Lung (tissue), 11 donors: ENCODE measurements at regions not wholly inside any gene's neighbourhood (a gene's known extent, or its start where the extent isn't known, plus 50 kb on each side); places are given as distances from the start of the nearest gene placed in this dataset.

Experiments
- ATAC-seq: fragments of 200-7000 bp; cut with Tn5 transposase; one replicate; pipeline ENCODE4 v1.9.1; 2020; ENCODE audit warnings: moderate number of reproducible peaks; ENCODE audit not compliant: insufficient read depth, low FRiP score
- DNase-seq, 3 donors: peaks; one replicate each; pipeline ENCODE4 v3.0.0-alpha.2; 2013 to 2017
- H3K27ac ChIP-seq, 2 donors: one replicate each; pipeline ENCODE4 v1.5.1; 2013; ENCODE audit warnings: mild to moderate bottlenecking in 2 of 2, moderate library complexity in 2 of 2, control low read depth in 1 of 2, inconsistent platforms in 1 of 2, low read depth in 1 of 2, low read length in 1 of 2
- H3K27me3 ChIP-seq, 3 donors: one replicate each; pipeline ENCODE4 v1.5.1; 2013; ENCODE audit warnings: low read length in 2 of 3; ENCODE audit not compliant: control insufficient read depth in 3 of 3, insufficient read depth in 3 of 3
- H3K36me3 ChIP-seq, 4 donors: one replicate each; pipeline ENCODE4 v1.5.1; 2013; ENCODE audit warnings: low read length in 4 of 4, mild to moderate bottlenecking in 1 of 4, moderate library complexity in 1 of 4; ENCODE audit not compliant: control insufficient read depth in 4 of 4, insufficient read depth in 4 of 4
- H3K4me1 ChIP-seq, 5 donors: one replicate each; pipeline ENCODE4 v1.5.1; 2013; ENCODE audit warnings: low read length in 5 of 5, mild to moderate bottlenecking in 2 of 5, moderate library complexity in 1 of 5; ENCODE audit not compliant: control insufficient read depth in 5 of 5, insufficient read depth in 5 of 5
- H3K4me3 ChIP-seq: one replicate; pipeline ENCODE4 v1.5.1; 2013; ENCODE audit warnings: mild to moderate bottlenecking, control low read depth, moderate library complexity
- H3K9ac ChIP-seq, 2 donors: one replicate each; pipeline ENCODE4 v1.5.1; 2013; ENCODE audit warnings: low read length in 2 of 2, control low read depth in 1 of 2; ENCODE audit not compliant: insufficient read depth in 1 of 2
- H3K9me3 ChIP-seq, 4 donors: one replicate each; pipeline ENCODE4 v1.5.1; 2013; ENCODE audit warnings: low read length in 3 of 4, mild to moderate bottlenecking in 1 of 4, moderate library complexity in 1 of 4; ENCODE audit not compliant: control insufficient read depth in 4 of 4, insufficient read depth in 3 of 4
- CTCF ChIP-seq: IDR thresholded peaks from 2 replicates; pipeline ENCODE4 v1.5.1; 2012; ENCODE audit warnings: mild to moderate bottlenecking; ENCODE audit errors: control extremely low read depth, extremely low read depth
- WGBS, 2 donors: extraction: QIAGEN DNeasy Blood & Tissue Kit; methylation state at CpG; one replicate each; pipeline ENCODE4 v1.1.7; 2013; 5-methylcytosine and 5-hydroxymethylcytosine counted together
- donor health status: control.
- donor health status: control.
- donor health status: Bipolar disorder and iron deficiency.
- donor health status: healthy.
- donor health status: DM: yes; HTN: yes; CAD: no.

- H3K27me3 ChIP-seq = no peaks in the 10 kb centered on the region
- no peak for ATAC-seq
- no peak overlapping the region for H3K4me3 ChIP-seq
- no peaks in the 10 kb centered on the region for H3K9me3 ChIP-seq
- no peak overlapping the region for H3K27ac ChIP-seq
- no peaks in the 10 kb centered on the region for H3K36me3 ChIP-seq
- no peaks in the 10 kb centered on the region for H3K4me1 ChIP-seq
- WGBS, 2 donors = 45 to 57% methylated on average over 3 of the region's 3 CpGs
- H3K9ac ChIP-seq = no peak overlapping the region
- TF ChIP-seq CTCF = no peak
- peak in 2 of 3 donors; percentile 55 to 66 for DNase-seq
Measured at GRCh38 chr16:60712144-60712543, 1324.1 kb downstream of the CDH8 start.

- Histone ChIP-seq H3K4me3 (no peak overlapping the region), H3K27ac (no peak overlapping the region), H3K4me1 (peaks cover 0 to 14% (median 0%) of the 10 kb centered on the region in 5 donors), H3K9me3 (no peaks in the 10 kb centered on the region), H3K36me3 (no peaks in the 10 kb centered on the region), H3K9ac (no peak overlapping the region), H3K27me3 (no peaks in the 10 kb centered on the region)
- 70 to 81% methylated on average over 1 of the region's 1 CpG for WGBS, 2 donors
- DNase-seq (peak in 2 of 3 donors; percentile 56 to 65), ATAC-seq (no peak)
- no peak for TF ChIP-seq CTCF
Measured at GRCh38 chr16:60704726-60705125, 1331.5 kb downstream of the CDH8 start.

GRCh38 chr16:60703096-60703495 lies 1333.1 kb downstream of the CDH8 start:
- Histone ChIP-seq H3K36me3 (no peaks in the 10 kb centered on the region), H3K4me1 (peaks cover 0 to 14% (median 0%) of the 10 kb centered on the region in 5 donors), H3K27ac (no peak overlapping the region), H3K9me3 (no peaks in the 10 kb centered on the region), H3K4me3 (no peak overlapping the region), H3K27me3 (no peaks in the 10 kb centered on the region), H3K9ac (no peak overlapping the region)
- ATAC-seq (no peak), DNase-seq (peak in 2 of 3 donors; percentile 53 to 55)
- WGBS, 2 donors = 57 to 76% methylated on average over 3 of the region's 3 CpGs
- TF ChIP-seq CTCF = no peak

GRCh38 chr16:60686824-60687223 lies 1349.4 kb downstream of the CDH8 start:
- Histone ChIP-seq H3K9me3 (peaks cover 0 to 6% (median 2%) of the 10 kb centered on the region in 4 donors), H3K4me3 (no peak overlapping the region), H3K36me3 (no peaks in the 10 kb centered on the region), H3K9ac (no peak overlapping the region), H3K27ac (no peak overlapping the region), H3K4me1 (no peaks in the 10 kb centered on the region), H3K27me3 (no peaks in the 10 kb centered on the region)
- TF ChIP-seq CTCF = no peak
- 72 to 83% methylated on average over 2 of the region's 2 CpGs for WGBS, 2 donors
- no peak for ATAC-seq
- no peak for DNase-seq
